ENCODE measurements at regions not wholly inside any gene's neighbourhood (a gene's known extent, or its start where the extent isn't known, plus 50 kb on each side); places are given as distances from the start of the nearest gene placed in this dataset.
"Not testable (repeated sequence)": the region's sequence is repeated elsewhere in the genome, so short reads cannot be mapped to it uniquely, and the experiment has no call there.

- no peak for DNase-seq
These were observed 50.2 kb upstream of the TP53I11 start for GRCh38 chr11:45000918-45001317.

- DNase-seq = no peak
These were observed 50.9 kb upstream of the TP53I11 start for GRCh38 chr11:45001466-45002165.

GRCh38 chr11:45005106-45005505 lies 54.4 kb upstream of the TP53I11 start:
- DNase-seq = no peak

GRCh38 chr11:45007011-45007410 lies 56.3 kb upstream of the TP53I11 start:
- DNase-seq = no peak

GRCh38 chr11:45015983-45016382 lies 65.3 kb upstream of the TP53I11 start:
- DNase-seq = not testable (repeated sequence)

- DNase-seq = not testable (repeated sequence)
These were observed 65.8 kb upstream of the TP53I11 start for GRCh38 chr11:45016446-45016845.

GRCh38 chr11:45017329-45017728 lies 66.6 kb upstream of the TP53I11 start:
- no peak for DNase-seq

GRCh38 chr11:45021001-45021400 lies 70.3 kb upstream of the TP53I11 start:
- no peak for DNase-seq

- DNase-seq = peak; percentile 42
These were observed 71.0 kb upstream of the TP53I11 start for GRCh38 chr11:45021692-45022141.

- DNase-seq = no peak
These were observed 71.8 kb upstream of the TP53I11 start for GRCh38 chr11:45022294-45023064.

- DNase-seq = no peak
These were observed 72.3 kb upstream of the TP53I11 start for GRCh38 chr11:45023065-45023365.

- no peak for DNase-seq
These were observed 73.6 kb upstream of the TP53I11 start for GRCh38 chr11:45024316-45024715.

- DNase-seq = no peak
These were observed 74.3 kb upstream of the TP53I11 start for GRCh38 chr11:45024846-45025588.

- DNase-seq = no peak
These were observed 75.2 kb upstream of the TP53I11 start for GRCh38 chr11:45025716-45026492.

GRCh38 chr11:45026835-45027234 lies 76.2 kb upstream of the TP53I11 start:
- DNase-seq = no peak

- DNase-seq = no peak
These were observed 76.6 kb upstream of the TP53I11 start for GRCh38 chr11:45027312-45027711.

- no peak for DNase-seq
These were observed 78.4 kb upstream of the TP53I11 start for GRCh38 chr11:45028911-45029682.

- no peak for DNase-seq
These were observed 80.1 kb upstream of the TP53I11 start for GRCh38 chr11:45030778-45031177.

- DNase-seq = no peak
These were observed 81.3 kb upstream of the TP53I11 start for GRCh38 chr11:45031912-45032519.

GRCh38 chr11:45035413-45035812 lies 84.7 kb upstream of the TP53I11 start:
- DNase-seq = no peak

GRCh38 chr11:45036010-45036409 lies 85.3 kb upstream of the TP53I11 start:
- no peak for DNase-seq

- no peak for DNase-seq
These were observed 86.0 kb upstream of the TP53I11 start for GRCh38 chr11:45036733-45037132.
